H9 (cell line): ENCODE measurements at regions not wholly inside any gene's neighbourhood (a gene's known extent, or its start where the extent isn't known, plus 50 kb on each side); places are given as distances from the start of the nearest gene placed in this dataset.

Source experiments
- DNase-seq: peaks from one replicate; pipeline ENCODE4 v3.0.0-alpha.2; 2017
- H2AFZ ChIP-seq: one replicate; pipeline ENCODE4 v1.6.1; 2013; ENCODE audit warnings: mild to moderate bottlenecking, low read length, control low read depth, moderate library complexity
- H2AK5ac ChIP-seq: 2 replicates; pipeline ENCODE4 v1.6.1; 2013; ENCODE audit warnings: low read length, control low read depth, mixed read lengths; ENCODE audit not compliant: insufficient read length
- H2BK120ac ChIP-seq: one replicate; pipeline ENCODE4 v1.6.1; 2013; ENCODE audit warnings: low read depth, mild to moderate bottlenecking, low read length, control low read depth, inconsistent platforms; ENCODE audit not compliant: poor library complexity, severe bottlenecking
- H2BK12ac ChIP-seq: 2 replicates; pipeline ENCODE4 v1.6.1; 2013; ENCODE audit warnings: low read length, control low read depth, mixed read lengths, low read depth; ENCODE audit not compliant: insufficient read length
- H2BK15ac ChIP-seq: 2 replicates; pipeline ENCODE4 v1.6.1; 2013; ENCODE audit warnings: low read depth, low read length, control low read depth
- H2BK20ac ChIP-seq: one replicate; pipeline ENCODE4 v1.6.1; 2013; ENCODE audit warnings: low read depth, mild to moderate bottlenecking, low read length, control low read depth, inconsistent platforms; ENCODE audit not compliant: poor library complexity, severe bottlenecking
- H2BK5ac ChIP-seq: 2 replicates; pipeline ENCODE4 v1.6.1; 2013; ENCODE audit warnings: low read length, control low read depth, mixed read lengths; ENCODE audit not compliant: insufficient read length
- H3K14ac ChIP-seq: 2 replicates; pipeline ENCODE4 v1.6.1; 2013; ENCODE audit warnings: low read length, control low read depth; ENCODE audit not compliant: insufficient read depth
- H3K18ac ChIP-seq: 2 replicates; pipeline ENCODE4 v1.6.1; 2013; ENCODE audit warnings: low read depth, mild to moderate bottlenecking, mixed read lengths, low read length, control low read depth; ENCODE audit not compliant: insufficient read length
- H3K23ac ChIP-seq: 2 replicates; pipeline ENCODE4 v1.6.1; 2013; ENCODE audit warnings: low read length, control low read depth, mixed read lengths, low read depth; ENCODE audit not compliant: insufficient read length
- H3K23me2 ChIP-seq: 2 replicates; pipeline ENCODE4 v1.6.1; 2013; ENCODE audit warnings: low read depth, mild to moderate bottlenecking, mixed read lengths, low read length, control low read depth; ENCODE audit not compliant: insufficient read length, poor library complexity, severe bottlenecking
- H3K27ac ChIP-seq: 2 replicates; pipeline ENCODE4 v1.5.1; 2013; ENCODE audit warnings: low read length, control low read depth, mixed read lengths, low read depth; ENCODE audit not compliant: insufficient read length
- H3K27me3 ChIP-seq: 2 replicates; pipeline ENCODE4 v1.6.1; 2013; ENCODE audit warnings: low read length, control low read depth, inconsistent platforms; ENCODE audit not compliant: insufficient read depth
- H3K4ac ChIP-seq: 2 replicates; pipeline ENCODE4 v1.6.1; 2013; ENCODE audit warnings: low read depth, mild to moderate bottlenecking, control low read depth, inconsistent platforms, low read length, moderate library complexity
- H3K4me1 ChIP-seq: 2 replicates; pipeline ENCODE4 v1.6.1; 2013; ENCODE audit warnings: low read length, control low read depth, inconsistent platforms; ENCODE audit not compliant: insufficient read depth
- H3K4me2 ChIP-seq: 2 replicates; pipeline ENCODE4 v1.6.1; 2013; ENCODE audit warnings: low read length, control low read depth, mixed read lengths; ENCODE audit not compliant: insufficient read length, insufficient read depth
- H3K56ac ChIP-seq: 2 replicates; pipeline ENCODE4 v1.6.1; 2013; ENCODE audit warnings: low read depth, mild to moderate bottlenecking, mixed read lengths, low read length, control low read depth; ENCODE audit not compliant: insufficient read length
- H3K79me1 ChIP-seq: 2 replicates; pipeline ENCODE4 v1.6.1; 2013; ENCODE audit warnings: low read depth, mild to moderate bottlenecking, moderate library complexity, low read length, control low read depth, inconsistent platforms; ENCODE audit not compliant: insufficient read depth, poor library complexity, severe bottlenecking
- H3K79me2 ChIP-seq: 2 replicates; pipeline ENCODE4 v1.6.1; 2013; ENCODE audit warnings: low read length, control low read depth, inconsistent platforms; ENCODE audit not compliant: insufficient read depth
- H3K9ac ChIP-seq: 2 replicates; pipeline ENCODE4 v1.6.1; 2013; ENCODE audit warnings: low read length, control low read depth, mixed read lengths; ENCODE audit not compliant: insufficient read length; ENCODE audit errors: extremely low read depth
- H3K9me3 ChIP-seq: one replicate; pipeline ENCODE4 v1.6.1; 2013; ENCODE audit warnings: low read depth, low read length, inconsistent platforms; ENCODE audit not compliant: control insufficient read depth
- H3T11ph ChIP-seq: one replicate; pipeline ENCODE4 v1.6.1; 2013; ENCODE audit warnings: mild to moderate bottlenecking, low read length, control low read depth, inconsistent platforms
- H4K20me1 ChIP-seq: one replicate; pipeline ENCODE4 v1.6.1; 2013; ENCODE audit not compliant: control insufficient read depth, insufficient read length, insufficient read depth
- H4K5ac ChIP-seq: 2 replicates; pipeline ENCODE4 v1.6.1; 2013; ENCODE audit warnings: low read depth, mild to moderate bottlenecking, mixed read lengths, low read length, control low read depth; ENCODE audit not compliant: insufficient read length
- H4K8ac ChIP-seq: replicated peaks from 2 replicates; pipeline ENCODE4 v1.6.1; 2013; ENCODE audit warnings: low read length, control low read depth, mixed read lengths, low read depth; ENCODE audit not compliant: insufficient read length
- H4K91ac ChIP-seq: 2 replicates; pipeline ENCODE4 v1.6.1; 2013; ENCODE audit warnings: low read depth, mild to moderate bottlenecking, moderate library complexity, mixed read lengths, low read length, control low read depth; ENCODE audit not compliant: insufficient read length
- H3K27ac Mint-ChIP-seq, 3 experiments: 2 replicates in 2 of 3; 3 replicates in 1 of 3; pipeline ENCODE4 v1.8.0; 2020 to 2021; ENCODE audit warnings: mixed read lengths in 3 of 3, mild to moderate bottlenecking in 1 of 3, moderate library complexity in 1 of 3
- H3K27me3 Mint-ChIP-seq: 2 replicates; pipeline ENCODE4 v1.8.0; 2021; ENCODE audit warnings: low read depth, mild to moderate bottlenecking, moderate library complexity, mixed read lengths
- H3K36me3 Mint-ChIP-seq, 3 experiments: 2 replicates in 2 of 3; 3 replicates in 1 of 3; pipeline ENCODE4 v1.8.0; 2020 to 2021; ENCODE audit warnings: low read depth in 3 of 3, mixed read lengths in 3 of 3; ENCODE audit not compliant: insufficient read depth in 1 of 3
- H3K4me1 Mint-ChIP-seq, 2 experiments: 2 replicates each; pipeline ENCODE4 v1.8.0; 2020; ENCODE audit warnings: mixed read lengths in 2 of 2
- H3K4me3 Mint-ChIP-seq, 2 experiments: 2 replicates in 1 of 2; 3 replicates in 1 of 2; pipeline ENCODE4 v1.8.0; 2020 to 2021; ENCODE audit warnings: mild to moderate bottlenecking in 2 of 2, mixed read lengths in 2 of 2, moderate library complexity in 1 of 2
- H3K9me3 Mint-ChIP-seq, 2 experiments: 2 replicates in 1 of 2; 3 replicates in 1 of 2; pipeline ENCODE4 v1.8.0; 2020; ENCODE audit warnings: mild to moderate bottlenecking in 2 of 2, mixed read lengths in 2 of 2, moderate library complexity in 1 of 2
- whole genome bisulfite sequencing: extraction: QIAGEN DNeasy Blood & Tissue Kit; methylation state at CpG from one replicate; pipeline ENCODE4 v1.1.7; 2013; ENCODE audit warnings: missing lambda C conversion rate, low lambda C conversion rate, mixed read lengths; ENCODE audit not compliant: insufficient read length; ENCODE audit errors: extremely low coverage; 5-methylcytosine and 5-hydroxymethylcytosine counted together
- TF ChIP-seq, protein P1 (sequence below): fragments of 200-600 bp; sonication (generic); conservative IDR thresholded peaks from 3 replicates; pipeline ENCODE4 v1.8.0; 2021; ENCODE audit warnings: antibody characterized with exemption, mild to moderate bottlenecking

DNA sequence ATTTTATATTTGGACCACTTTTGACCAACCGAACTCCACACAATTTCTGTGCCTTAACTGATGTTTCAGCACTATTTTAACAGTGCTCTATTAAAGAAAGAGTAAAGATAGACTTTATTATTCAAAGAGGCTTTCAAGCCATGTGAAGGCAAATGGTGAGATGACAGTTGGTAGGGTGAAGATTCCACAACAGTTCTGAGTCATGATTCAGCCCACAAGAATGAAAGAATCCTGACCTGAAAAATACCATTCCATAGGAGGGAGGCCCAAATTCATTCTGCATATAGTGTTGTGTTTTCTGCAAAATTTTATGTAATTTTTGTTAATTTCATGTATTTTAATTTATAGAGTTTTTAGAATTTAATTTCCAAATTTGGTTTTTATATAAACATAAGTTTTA lies 135.6 kb upstream of the STAC start:
- Histone ChIP-seq H3K9ac (no peak overlapping the region), H3K23ac (no peak overlapping the region), H2BK12ac (no peak overlapping the region), H3K27ac (no peak overlapping the region), H3K4ac (no peak overlapping the region), H4K8ac (no peak overlapping the region), H4K5ac (no peak overlapping the region), H3K23me2 (no peaks in the 10 kb centered on the region), H3K27me3 (no peaks in the 10 kb centered on the region), H3K4me2 (no peak overlapping the region), H3K79me2 (no peaks in the 10 kb centered on the region), H2AFZ (no peak overlapping the region), H2BK15ac (no peak overlapping the region), H3K9me3 (no peaks in the 10 kb centered on the region), H2BK20ac (no peak overlapping the region), H3K4me1 (no peaks in the 10 kb centered on the region), H2BK120ac (no peak overlapping the region), H3K14ac (no peak overlapping the region), H2AK5ac (no peak overlapping the region), H3K18ac (no peak overlapping the region), H2BK5ac (no peak overlapping the region), H3K56ac (no peak overlapping the region), H4K91ac (no peak overlapping the region), H3K79me1 (no peaks in the 10 kb centered on the region), H4K20me1 (no peaks in the 10 kb centered on the region), H3T11ph (no peak overlapping the region)
- no peaks in the 10 kb centered on the region for H3K27me3 Mint-ChIP-seq
- TF ChIP-seq, protein P1, sequence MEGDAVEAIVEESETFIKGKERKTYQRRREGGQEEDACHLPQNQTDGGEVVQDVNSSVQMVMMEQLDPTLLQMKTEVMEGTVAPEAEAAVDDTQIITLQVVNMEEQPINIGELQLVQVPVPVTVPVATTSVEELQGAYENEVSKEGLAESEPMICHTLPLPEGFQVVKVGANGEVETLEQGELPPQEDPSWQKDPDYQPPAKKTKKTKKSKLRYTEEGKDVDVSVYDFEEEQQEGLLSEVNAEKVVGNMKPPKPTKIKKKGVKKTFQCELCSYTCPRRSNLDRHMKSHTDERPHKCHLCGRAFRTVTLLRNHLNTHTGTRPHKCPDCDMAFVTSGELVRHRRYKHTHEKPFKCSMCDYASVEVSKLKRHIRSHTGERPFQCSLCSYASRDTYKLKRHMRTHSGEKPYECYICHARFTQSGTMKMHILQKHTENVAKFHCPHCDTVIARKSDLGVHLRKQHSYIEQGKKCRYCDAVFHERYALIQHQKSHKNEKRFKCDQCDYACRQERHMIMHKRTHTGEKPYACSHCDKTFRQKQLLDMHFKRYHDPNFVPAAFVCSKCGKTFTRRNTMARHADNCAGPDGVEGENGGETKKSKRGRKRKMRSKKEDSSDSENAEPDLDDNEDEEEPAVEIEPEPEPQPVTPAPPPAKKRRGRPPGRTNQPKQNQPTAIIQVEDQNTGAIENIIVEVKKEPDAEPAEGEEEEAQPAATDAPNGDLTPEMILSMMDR: no peak
- H3K4me1 Mint-ChIP-seq: peaks cover 0 to 8% of the 10 kb centered on the region in 2 experiments; a peak in 2 of 4 replicates
- H3K4me3 Mint-ChIP-seq: no peak overlapping the region
- DNase-seq: no peak
- H3K27ac Mint-ChIP-seq: no peak overlapping the region
- no peaks in the 10 kb centered on the region for H3K36me3 Mint-ChIP-seq
- WGBS: no CpG with 5 or more reads among the region's 1 CpG
- H3K9me3 Mint-ChIP-seq: no peaks in the 10 kb centered on the region
